Astrocyte of the cerebellum (primary cell): ENCODE measurements at regions not wholly inside any gene's neighbourhood (a gene's known extent, or its start where the extent isn't known, plus 50 kb on each side); places are given as distances from the start of the nearest gene placed in this dataset.

Experiments used
- DNase-seq: peaks from one replicate; pipeline ENCODE4 v3.0.0-alpha.2; 2011; ENCODE audit warnings: low read depth
- H3K4me3 ChIP-seq: 2 replicates; pipeline ENCODE4 v1.5.1; 2011; ENCODE audit warnings: mild to moderate bottlenecking, low read depth, low read length, moderate library complexity
- in situ Hi-C: cut with HindIII; loops from 2 replicates; pipeline ENCODE4 v1.10.0; 2017; ENCODE audit warnings: low sequenced_read_pairs
- TF ChIP-seq, protein P1 (sequence below): IDR thresholded peaks from 2 replicates; pipeline ENCODE4 v1.5.1; 2012; ENCODE audit warnings: low read length, low read depth, moderate library complexity, mild to moderate bottlenecking; ENCODE audit errors: missing control alignments

- in situ Hi-C loops: no loop called here
- H3K4me3 ChIP-seq: no peak overlapping the region
- DNase-seq: no peak
- TF ChIP-seq, protein P1, sequence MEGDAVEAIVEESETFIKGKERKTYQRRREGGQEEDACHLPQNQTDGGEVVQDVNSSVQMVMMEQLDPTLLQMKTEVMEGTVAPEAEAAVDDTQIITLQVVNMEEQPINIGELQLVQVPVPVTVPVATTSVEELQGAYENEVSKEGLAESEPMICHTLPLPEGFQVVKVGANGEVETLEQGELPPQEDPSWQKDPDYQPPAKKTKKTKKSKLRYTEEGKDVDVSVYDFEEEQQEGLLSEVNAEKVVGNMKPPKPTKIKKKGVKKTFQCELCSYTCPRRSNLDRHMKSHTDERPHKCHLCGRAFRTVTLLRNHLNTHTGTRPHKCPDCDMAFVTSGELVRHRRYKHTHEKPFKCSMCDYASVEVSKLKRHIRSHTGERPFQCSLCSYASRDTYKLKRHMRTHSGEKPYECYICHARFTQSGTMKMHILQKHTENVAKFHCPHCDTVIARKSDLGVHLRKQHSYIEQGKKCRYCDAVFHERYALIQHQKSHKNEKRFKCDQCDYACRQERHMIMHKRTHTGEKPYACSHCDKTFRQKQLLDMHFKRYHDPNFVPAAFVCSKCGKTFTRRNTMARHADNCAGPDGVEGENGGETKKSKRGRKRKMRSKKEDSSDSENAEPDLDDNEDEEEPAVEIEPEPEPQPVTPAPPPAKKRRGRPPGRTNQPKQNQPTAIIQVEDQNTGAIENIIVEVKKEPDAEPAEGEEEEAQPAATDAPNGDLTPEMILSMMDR: no peak
These were observed 488.7 kb upstream of the AGTR1 start for GRCh38 chr3:148208975-148209374.

DNA sequence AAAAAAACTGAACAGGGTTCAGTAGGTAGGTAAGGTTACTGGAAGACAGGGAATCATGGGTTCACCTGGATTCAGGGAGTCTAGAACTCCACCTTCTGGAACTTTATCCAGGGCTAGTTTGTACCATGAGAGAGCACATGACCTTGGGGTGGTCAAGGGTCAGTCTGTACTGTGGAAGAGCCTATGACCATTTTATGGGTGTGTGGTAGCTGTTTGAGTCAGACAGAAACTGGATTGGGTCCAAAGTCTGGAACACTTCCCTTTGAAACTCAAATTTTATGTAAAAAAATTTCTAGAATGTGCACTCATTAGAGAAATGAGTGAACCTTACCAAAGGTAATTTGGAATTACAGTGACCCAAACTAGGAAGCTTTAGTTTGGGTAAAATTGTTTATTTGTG, 486.0 kb upstream of the AGTR1 start:
- in situ Hi-C loops: no loop called here
- no peak overlapping the region for H3K4me3 ChIP-seq
- TF ChIP-seq, protein P1: no peak
- no peak for DNase-seq

DNA sequence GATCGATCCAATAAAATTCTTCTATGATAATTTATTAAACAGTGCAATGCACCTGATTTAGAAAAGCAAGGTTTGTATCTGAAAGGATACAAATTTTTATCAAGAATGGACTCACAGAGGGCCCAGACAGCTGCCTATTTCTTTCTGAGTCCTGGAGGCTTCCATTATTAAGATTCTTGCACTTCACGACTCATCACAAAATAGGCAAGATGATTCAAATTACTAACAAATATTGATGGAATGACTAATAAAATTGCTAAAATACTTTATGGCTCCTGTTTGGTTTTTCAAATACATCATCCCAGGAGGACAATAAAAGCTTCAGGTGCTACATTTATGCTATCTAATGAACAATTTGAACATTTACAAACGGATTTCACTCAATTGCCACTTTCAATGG, 483.0 kb upstream of the AGTR1 start:
- no peak overlapping the region for H3K4me3 ChIP-seq
- TF ChIP-seq, protein P1: no peak
- in situ Hi-C loops: loop anchor here (5.0 kb wide), 1 partner anchor 52 kb away; no protein-coding TSS in a partner anchor
- DNase-seq: no peak

DNA sequence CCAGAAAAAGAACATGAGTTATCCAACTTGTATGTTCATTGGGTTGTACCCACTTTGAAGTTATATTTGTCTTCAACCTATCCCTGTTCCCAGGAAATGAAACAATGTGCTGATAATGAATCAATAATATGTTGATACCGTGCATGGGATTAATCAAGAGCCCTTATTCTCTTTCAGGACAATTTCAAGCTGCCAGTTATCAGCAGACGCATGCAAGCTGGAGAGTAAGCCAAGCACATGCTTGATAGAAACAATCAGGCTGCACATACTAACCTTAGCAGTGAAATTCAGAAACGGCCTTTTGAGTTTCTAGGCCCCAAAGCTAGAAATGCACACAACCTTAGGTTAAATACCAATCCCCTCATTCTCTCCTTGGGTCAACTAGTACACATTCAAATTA, 480.4 kb upstream of the AGTR1 start:
- no peak for DNase-seq
- TF ChIP-seq, protein P1: no peak
- H3K4me3 ChIP-seq: no peak overlapping the region
- in situ Hi-C loops: loop anchor here (5.0 kb wide), 1 partner anchor 55 kb away; no protein-coding TSS in a partner anchor

DNA sequence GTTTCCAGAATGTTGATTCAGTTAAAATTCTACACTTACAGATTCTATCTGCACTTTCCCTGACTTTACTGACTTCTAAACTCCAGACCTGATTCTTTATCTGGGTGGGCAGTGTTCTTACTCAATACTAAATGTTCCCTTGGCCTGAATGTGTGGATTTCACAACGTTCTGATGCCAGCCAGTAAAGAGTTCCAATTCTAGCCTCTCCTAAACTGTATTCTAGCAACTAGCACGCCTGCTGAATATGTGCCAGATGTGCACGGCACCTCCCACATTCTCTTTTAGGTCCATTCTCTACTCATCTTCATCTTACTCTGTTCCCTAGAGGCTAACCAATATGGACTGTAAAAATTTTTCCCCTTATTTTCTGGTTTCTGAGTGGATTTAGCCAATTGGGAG, 479.5 kb upstream of the AGTR1 start:
- in situ Hi-C loops: loop anchor here (5.0 kb wide), 1 partner anchor 56 kb away; no protein-coding TSS in a partner anchor
- no peak overlapping the region for H3K4me3 ChIP-seq
- TF ChIP-seq, protein P1: no peak
- no peak for DNase-seq

DNA sequence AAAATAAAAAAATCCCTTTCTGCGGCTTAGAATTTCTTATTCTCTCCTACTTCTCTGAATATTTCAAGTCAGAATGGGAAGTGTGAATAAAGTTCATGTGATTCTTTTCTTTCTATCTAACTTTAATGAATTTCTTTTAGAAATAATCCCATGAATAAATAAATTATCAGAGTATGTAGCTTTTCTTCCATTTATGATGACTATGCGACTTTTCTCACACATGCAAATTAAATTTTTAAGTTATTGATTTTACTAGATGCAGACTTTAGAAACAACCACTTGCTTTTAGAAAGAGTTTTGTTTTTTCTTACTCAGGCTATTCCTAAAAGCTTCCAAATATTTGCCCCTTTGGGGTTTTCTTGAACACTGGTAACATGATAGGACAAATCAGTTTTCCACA, 477.7 kb upstream of the AGTR1 start:
- DNase-seq: no peak
- in situ Hi-C loops: loop anchor here (5.0 kb wide), 1 partner anchor 58 kb away; no protein-coding TSS in a partner anchor
- TF ChIP-seq, protein P1: no peak
- H3K4me3 ChIP-seq: no peak overlapping the region

DNA sequence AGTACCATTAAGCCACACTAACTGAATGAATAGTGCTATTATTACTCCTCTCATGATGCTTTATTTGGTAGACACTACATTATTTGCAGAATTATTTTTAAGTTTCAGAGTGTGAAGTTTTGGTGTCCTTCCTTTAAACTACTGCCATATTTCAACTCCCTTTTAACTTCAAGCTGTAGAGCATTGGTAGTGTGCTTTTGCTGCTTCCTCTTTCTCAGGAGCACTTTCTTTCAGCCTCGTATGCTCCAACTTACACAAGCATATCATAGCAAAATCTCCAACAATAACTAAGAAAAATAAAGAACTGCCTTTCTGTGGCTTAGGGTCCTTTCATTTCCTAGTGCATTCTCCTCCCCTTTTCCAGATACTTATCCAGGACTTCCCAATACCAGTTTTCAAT, 476.4 kb upstream of the AGTR1 start:
- TF ChIP-seq, protein P1: no peak
- no peak overlapping the region for H3K4me3 ChIP-seq
- no peak for DNase-seq
- in situ Hi-C loops: no loop called here
